ENCODE measurements at regions not wholly inside any gene's neighbourhood (a gene's known extent, or its start where the extent isn't known, plus 50 kb on each side); places are given as distances from the start of the nearest gene placed in this dataset.
A peak's percentile ranks its signal among the peaks of the same experiment; 100 is the strongest.

DNA sequence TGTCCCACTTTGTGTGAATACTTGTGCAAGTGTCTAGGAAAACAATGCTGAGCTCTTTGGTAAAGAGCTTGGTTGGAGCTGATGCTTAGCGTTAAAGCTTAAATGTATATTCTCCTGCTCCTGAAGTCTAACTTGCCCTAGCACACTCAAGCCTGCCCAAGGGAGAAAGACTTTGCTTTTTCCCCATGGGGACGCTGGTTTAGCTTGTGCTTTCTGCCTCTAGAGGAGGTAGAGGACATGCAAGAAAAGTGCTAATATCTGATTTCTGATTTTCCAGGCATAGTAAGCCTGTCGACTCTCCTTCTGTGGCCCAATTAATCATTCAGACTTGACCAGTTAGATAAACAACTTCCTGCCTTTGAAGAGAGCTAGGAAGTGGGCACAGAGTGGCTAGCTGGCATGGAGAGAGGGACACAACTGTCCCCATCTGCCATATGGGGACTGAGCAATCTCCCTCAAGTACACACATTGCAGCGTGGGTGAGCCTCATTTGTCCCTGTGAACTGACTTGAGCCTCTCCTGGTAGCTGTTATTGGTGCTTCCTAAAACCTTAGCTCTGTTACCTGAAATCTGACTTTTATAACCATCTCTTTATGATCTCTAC lies 348.4 kb downstream of the BRINP1 start:
- H3K9me3 ChIP-seq (ENCODE audit: control insufficient read depth, insufficient read depth, low read length): no peaks in the 10 kb centered on the region
- H3K9ac ChIP-seq (ENCODE audit: low read depth, low read length): no peak overlapping the region
- H3K27ac ChIP-seq (ENCODE audit: low read depth, low read length): no peak overlapping the region
- H3K4me3 ChIP-seq (ENCODE audit: low read depth, low read length): no peak overlapping the region
- H3K4me1 ChIP-seq (ENCODE audit: control insufficient read depth, insufficient read depth, low read length): no peaks in the 10 kb centered on the region
- H3K27me3 ChIP-seq (ENCODE audit: control insufficient read depth, insufficient read depth, low read length): no peaks in the 10 kb centered on the region
- H3K36me3 ChIP-seq (ENCODE audit: control insufficient read depth, insufficient read depth, low read length): no peaks in the 10 kb centered on the region

DNA sequence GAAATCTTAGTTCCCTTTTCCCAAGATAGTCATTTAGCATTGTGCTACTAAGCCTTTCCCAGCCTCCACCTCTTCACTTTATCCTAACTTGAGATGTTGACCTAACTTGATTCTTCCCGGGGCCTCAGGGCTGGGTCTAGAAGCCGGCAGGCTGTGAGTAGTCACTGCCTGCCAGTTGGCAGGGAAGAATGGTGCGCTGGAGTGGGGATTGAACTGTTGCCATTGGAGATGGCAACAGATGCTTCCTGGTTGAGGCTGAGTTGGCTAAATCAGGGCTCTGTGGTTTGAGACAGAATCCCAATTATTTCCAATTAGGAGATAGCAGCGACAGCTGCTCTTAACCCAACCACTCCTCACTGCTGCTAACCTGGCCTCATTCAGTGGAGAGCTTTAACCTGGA lies 343.1 kb downstream of the BRINP1 start:
- Histone ChIP-seq H3K27me3 (ENCODE audit: control insufficient read depth, insufficient read depth, low read length) (no peaks in the 10 kb centered on the region), H3K27ac (ENCODE audit: low read depth, low read length) (no peak overlapping the region)

DNA sequence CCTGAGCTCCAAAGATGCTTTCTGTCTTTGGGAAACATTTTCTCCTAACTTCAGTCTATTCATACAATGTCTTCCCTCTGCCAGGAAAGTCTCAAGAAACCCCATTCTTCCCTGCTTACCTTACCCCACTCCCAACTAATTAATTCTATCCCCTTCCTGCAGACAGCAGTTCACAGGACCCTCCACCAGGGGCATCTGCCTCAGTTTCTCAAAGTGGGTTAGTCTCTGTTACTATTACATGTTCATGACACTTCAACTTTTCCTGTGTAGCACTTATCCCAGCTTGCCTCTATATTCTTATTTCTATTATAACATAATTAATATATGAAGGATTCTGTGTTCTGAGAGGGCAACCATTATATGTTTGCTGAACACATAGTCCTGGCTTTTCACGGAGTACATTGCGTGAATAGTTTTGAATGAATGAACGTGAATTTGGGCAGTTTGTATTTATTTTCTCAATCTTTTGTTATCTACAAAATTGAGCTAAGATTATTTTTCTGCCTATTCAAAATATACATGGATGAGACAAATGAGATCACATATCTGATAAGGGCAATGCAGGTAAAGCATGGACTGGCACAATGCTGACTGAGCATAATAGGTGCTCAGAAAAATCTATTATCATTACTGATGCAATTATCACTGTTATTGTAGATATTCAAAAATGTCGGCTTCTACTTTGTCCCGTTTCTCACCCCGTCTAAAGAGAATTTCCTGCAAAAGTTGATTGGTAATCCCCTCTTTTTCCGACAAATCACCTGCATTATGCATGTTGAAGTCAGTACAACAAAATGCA lies 341.1 kb downstream of the BRINP1 start:
- Histone ChIP-seq H3K9ac (ENCODE audit: low read depth, low read length) (no peak overlapping the region), H3K9me3 (ENCODE audit: control insufficient read depth, insufficient read depth, low read length) (no peaks in the 10 kb centered on the region), H3K27ac (ENCODE audit: low read depth, low read length) (no peak overlapping the region)

More for the DNA sequence above, 343.1 kb downstream of the BRINP1 start:
- H3K9ac ChIP-seq (ENCODE audit: low read depth, low read length): no peak overlapping the region
- no peaks in the 10 kb centered on the region for H3K9me3 ChIP-seq (ENCODE audit: control insufficient read depth, insufficient read depth, low read length)
- no peaks in the 10 kb centered on the region for H3K36me3 ChIP-seq (ENCODE audit: control insufficient read depth, insufficient read depth, low read length)
- H3K4me3 ChIP-seq (ENCODE audit: low read depth, low read length): no peak overlapping the region
- no peaks in the 10 kb centered on the region for H3K4me1 ChIP-seq (ENCODE audit: control insufficient read depth, insufficient read depth, low read length)

DNA sequence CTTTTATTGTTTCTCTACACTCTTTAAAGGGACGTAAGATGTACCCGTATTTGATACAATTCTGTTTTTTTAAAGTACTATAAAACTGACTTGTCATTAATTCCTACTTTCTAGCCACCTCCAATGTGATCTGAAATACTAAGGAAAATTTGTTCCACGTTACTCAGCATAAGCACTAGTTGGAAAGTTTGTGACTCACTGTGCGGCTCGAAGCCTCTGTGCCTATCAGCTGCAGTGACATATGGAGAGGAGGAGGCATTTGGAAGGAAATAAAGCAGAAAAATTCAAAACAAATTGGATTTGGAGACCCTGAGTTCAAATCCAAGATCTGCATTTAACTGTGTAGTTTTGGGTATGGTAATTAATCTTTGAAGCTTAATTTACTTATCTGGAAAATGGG lies 339.3 kb downstream of the BRINP1 start:
- Histone ChIP-seq H3K4me1 (ENCODE audit: control insufficient read depth, insufficient read depth, low read length) (no peaks in the 10 kb centered on the region), H3K27ac (ENCODE audit: low read depth, low read length) (no peak overlapping the region), H3K9ac (ENCODE audit: low read depth, low read length) (no peak overlapping the region), H3K27me3 (ENCODE audit: control insufficient read depth, insufficient read depth, low read length) (no peaks in the 10 kb centered on the region), H3K36me3 (ENCODE audit: control insufficient read depth, insufficient read depth, low read length) (no peaks in the 10 kb centered on the region), H3K9me3 (ENCODE audit: control insufficient read depth, insufficient read depth, low read length) (no peaks in the 10 kb centered on the region), H3K4me3 (ENCODE audit: low read depth, low read length) (no peak overlapping the region)

More for the DNA sequence above, 341.1 kb downstream of the BRINP1 start:
- Histone ChIP-seq H3K4me1 (ENCODE audit: control insufficient read depth, insufficient read depth, low read length) (no peaks in the 10 kb centered on the region), H3K4me3 (ENCODE audit: low read depth, low read length) (no peak overlapping the region), H3K36me3 (ENCODE audit: control insufficient read depth, insufficient read depth, low read length) (no peaks in the 10 kb centered on the region), H3K27me3 (ENCODE audit: control insufficient read depth, insufficient read depth, low read length) (no peaks in the 10 kb centered on the region)

DNA sequence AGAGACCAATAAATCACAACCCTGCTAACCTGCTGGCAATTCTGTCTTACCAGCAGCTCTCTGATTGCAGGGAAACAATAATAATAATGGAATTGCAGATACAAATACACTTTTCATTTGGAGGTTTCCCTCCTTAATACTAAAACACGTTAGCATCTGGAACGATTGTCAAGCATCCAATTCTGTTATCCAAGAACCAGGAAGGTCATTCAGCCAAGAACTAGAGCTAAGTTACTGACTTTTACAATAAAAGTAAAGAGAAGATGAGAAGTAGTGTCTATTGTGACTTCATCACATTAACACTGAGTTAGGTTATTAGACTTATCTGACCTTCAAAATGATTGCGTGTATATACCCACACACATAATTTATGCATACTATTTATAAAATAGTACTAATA lies 335.6 kb downstream of the BRINP1 start:
- no peaks in the 10 kb centered on the region for H3K36me3 ChIP-seq (ENCODE audit: control insufficient read depth, insufficient read depth, low read length)
- H3K9me3 ChIP-seq (ENCODE audit: control insufficient read depth, insufficient read depth, low read length): no peaks in the 10 kb centered on the region
- no peaks in the 10 kb centered on the region for H3K4me1 ChIP-seq (ENCODE audit: control insufficient read depth, insufficient read depth, low read length)
- no peak overlapping the region for H3K4me3 ChIP-seq (ENCODE audit: low read depth, low read length)
- no peak overlapping the region for H3K27ac ChIP-seq (ENCODE audit: low read depth, low read length)
- H3K9ac ChIP-seq (ENCODE audit: low read depth, low read length): no peak overlapping the region
- H3K27me3 ChIP-seq (ENCODE audit: control insufficient read depth, insufficient read depth, low read length): no peaks in the 10 kb centered on the region

DNA sequence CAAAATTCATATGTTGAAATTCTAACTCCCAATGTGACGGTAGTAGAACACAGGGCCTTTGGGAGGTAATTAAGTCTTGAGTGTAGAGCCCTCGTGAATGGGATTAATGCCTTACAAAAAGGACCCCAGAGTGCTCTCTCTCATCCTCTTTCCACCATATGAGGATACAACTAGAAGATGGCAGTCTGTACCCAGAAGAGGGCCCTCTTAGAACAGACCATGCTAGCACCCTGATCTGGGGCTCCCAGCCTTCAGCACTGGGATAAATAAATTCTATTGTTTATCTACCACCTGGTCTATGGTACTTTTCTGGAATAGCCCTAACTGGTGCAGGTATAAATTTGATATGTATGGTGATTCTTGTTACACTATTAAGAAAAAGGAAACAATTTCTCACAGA lies 332.3 kb downstream of the BRINP1 start:
- Histone ChIP-seq H3K27ac (ENCODE audit: low read depth, low read length) (no peak overlapping the region), H3K4me1 (ENCODE audit: control insufficient read depth, insufficient read depth, low read length) (no peaks in the 10 kb centered on the region), H3K9ac (ENCODE audit: low read depth, low read length) (no peak overlapping the region), H3K36me3 (ENCODE audit: control insufficient read depth, insufficient read depth, low read length) (no peaks in the 10 kb centered on the region), H3K9me3 (ENCODE audit: control insufficient read depth, insufficient read depth, low read length) (no peaks in the 10 kb centered on the region), H3K27me3 (ENCODE audit: control insufficient read depth, insufficient read depth, low read length) (no peaks in the 10 kb centered on the region), H3K4me3 (ENCODE audit: low read depth, low read length) (no peak overlapping the region)

DNA sequence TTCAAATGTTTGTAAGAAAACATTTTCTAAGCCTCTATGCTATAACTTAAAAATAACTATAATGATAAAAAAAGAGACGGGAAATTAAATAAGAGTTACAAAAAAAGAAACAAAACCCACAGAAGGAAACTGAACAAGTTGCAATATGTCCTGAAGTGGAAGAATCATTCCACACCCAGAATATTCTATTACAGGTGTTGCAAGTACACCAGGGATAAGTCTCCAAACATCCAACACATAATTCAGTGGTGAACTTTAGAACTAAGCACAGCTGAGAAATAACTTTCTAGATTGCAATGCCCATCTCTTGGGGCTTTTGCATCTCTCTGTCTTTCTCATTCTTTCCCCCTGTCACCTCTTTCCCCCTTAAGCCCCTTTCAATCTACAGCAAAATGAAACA lies 325.2 kb downstream of the BRINP1 start:
- Histone ChIP-seq H3K27me3 (ENCODE audit: control insufficient read depth, insufficient read depth, low read length) (no peaks in the 10 kb centered on the region), H3K9ac (ENCODE audit: low read depth, low read length) (no peak overlapping the region), H3K9me3 (ENCODE audit: control insufficient read depth, insufficient read depth, low read length) (no peaks in the 10 kb centered on the region), H3K4me3 (ENCODE audit: low read depth, low read length) (no peak overlapping the region), H3K36me3 (ENCODE audit: control insufficient read depth, insufficient read depth, low read length) (no peaks in the 10 kb centered on the region), H3K27ac (ENCODE audit: low read depth, low read length) (no peak overlapping the region), H3K4me1 (ENCODE audit: control insufficient read depth, insufficient read depth, low read length) (peaks cover 12% of the 10 kb centered on the region)

DNA sequence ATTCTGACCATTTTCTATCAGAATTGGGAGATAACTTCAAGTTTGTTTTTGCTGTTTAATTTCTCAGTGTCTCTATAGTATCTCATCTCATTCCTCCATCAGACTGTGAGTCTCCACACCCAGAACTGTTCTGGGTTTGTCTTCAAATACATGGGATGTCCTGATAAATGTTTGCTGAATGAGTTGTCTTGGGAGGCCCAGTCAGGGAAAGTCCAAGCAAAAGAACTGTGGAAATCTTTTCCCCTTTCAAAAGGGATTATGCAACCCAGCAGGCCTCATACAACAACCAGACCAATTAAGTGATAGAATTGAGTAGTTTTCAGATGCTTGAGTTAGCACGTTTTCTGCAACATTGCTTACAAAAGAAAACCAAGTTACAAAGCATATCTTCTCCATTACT lies 324.4 kb downstream of the BRINP1 start:
- Histone ChIP-seq H3K27ac (ENCODE audit: low read depth, low read length) (peak overlapping the region; percentile 23), H3K36me3 (ENCODE audit: control insufficient read depth, insufficient read depth, low read length) (no peaks in the 10 kb centered on the region), H3K9ac (ENCODE audit: low read depth, low read length) (no peak overlapping the region), H3K27me3 (ENCODE audit: control insufficient read depth, insufficient read depth, low read length) (no peaks in the 10 kb centered on the region), H3K9me3 (ENCODE audit: control insufficient read depth, insufficient read depth, low read length) (no peaks in the 10 kb centered on the region), H3K4me1 (ENCODE audit: control insufficient read depth, insufficient read depth, low read length) (peaks cover 12% of the 10 kb centered on the region), H3K4me3 (ENCODE audit: low read depth, low read length) (no peak overlapping the region)

DNA sequence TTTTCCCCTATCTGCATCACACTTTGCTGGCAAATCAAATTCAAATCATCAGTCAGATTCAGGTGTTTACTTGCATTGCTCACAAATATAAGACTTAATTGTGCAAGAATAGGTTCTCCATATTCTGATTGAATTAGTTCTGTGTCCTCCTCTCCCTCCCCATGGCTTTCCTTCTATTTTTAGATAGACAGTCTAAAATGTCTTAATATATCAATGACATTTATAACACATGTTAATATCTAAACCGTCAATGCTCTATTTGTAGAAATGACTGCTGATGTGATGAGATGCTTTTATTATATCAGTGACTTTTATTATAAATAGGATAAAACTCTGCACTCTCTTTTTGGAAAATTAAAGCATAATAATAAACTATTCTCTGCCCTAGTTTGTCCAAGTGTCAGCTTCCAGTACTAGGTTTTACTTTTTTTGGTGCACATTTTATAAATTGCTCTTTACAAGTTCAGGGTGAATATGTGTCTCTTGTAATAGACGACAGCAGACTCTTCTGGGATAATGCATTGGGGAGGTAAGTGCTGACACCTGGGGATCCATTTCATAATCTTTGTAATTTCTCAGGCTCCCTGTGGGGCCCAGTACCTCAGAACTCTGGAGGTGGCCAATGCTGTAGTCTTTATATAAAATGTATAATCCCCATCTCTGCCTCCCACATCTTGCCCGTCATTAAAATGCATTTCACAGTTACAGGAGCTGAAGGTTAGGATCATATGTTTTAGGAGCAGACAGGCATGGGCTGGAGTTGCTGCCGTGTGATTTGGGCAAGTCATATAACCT lies 321.5 kb downstream of the BRINP1 start:
- Histone ChIP-seq H3K4me3 (ENCODE audit: low read depth, low read length) (no peak overlapping the region), H3K9me3 (ENCODE audit: control insufficient read depth, insufficient read depth, low read length) (no peaks in the 10 kb centered on the region), H3K4me1 (ENCODE audit: control insufficient read depth, insufficient read depth, low read length) (peaks cover 19% of the 10 kb centered on the region), H3K9ac (ENCODE audit: low read depth, low read length) (no peak overlapping the region), H3K27ac (ENCODE audit: low read depth, low read length) (no peak overlapping the region), H3K27me3 (ENCODE audit: control insufficient read depth, insufficient read depth, low read length) (no peaks in the 10 kb centered on the region), H3K36me3 (ENCODE audit: control insufficient read depth, insufficient read depth, low read length) (no peaks in the 10 kb centered on the region)

DNA sequence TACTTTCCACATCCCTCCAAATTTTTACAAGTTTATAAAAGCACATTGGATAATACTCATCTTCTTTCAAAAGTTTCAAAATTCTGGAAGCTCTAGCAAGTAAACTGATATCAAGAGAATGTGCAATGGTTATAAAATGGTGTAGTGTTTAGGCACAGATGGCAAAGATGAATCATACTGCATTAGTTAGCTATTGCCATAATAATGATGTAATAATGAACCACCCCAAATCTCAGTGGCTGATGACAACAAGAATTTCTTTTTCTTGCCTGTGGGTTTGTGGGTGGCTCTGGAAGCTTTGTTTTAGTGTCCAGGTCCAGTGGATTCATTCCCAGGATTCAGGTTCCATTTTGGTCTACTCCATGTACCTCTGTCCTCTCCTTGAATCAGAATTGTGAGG lies 319.0 kb downstream of the BRINP1 start:
- no peak overlapping the region for H3K4me3 ChIP-seq (ENCODE audit: low read depth, low read length)
- no peaks in the 10 kb centered on the region for H3K9me3 ChIP-seq (ENCODE audit: control insufficient read depth, insufficient read depth, low read length)
- no peaks in the 10 kb centered on the region for H3K36me3 ChIP-seq (ENCODE audit: control insufficient read depth, insufficient read depth, low read length)
- H3K4me1 ChIP-seq (ENCODE audit: control insufficient read depth, insufficient read depth, low read length): peaks cover 12% of the 10 kb centered on the region; the same call in 1 of the 2 replicates
- H3K27ac ChIP-seq (ENCODE audit: low read depth, low read length): no peak overlapping the region
- H3K9ac ChIP-seq (ENCODE audit: low read depth, low read length): no peak overlapping the region
- no peaks in the 10 kb centered on the region for H3K27me3 ChIP-seq (ENCODE audit: control insufficient read depth, insufficient read depth, low read length)
